Mammary epithelial cell (primary cell): ENCODE measurements at regions not wholly inside any gene's neighbourhood (a gene's known extent, or its start where the extent isn't known, plus 50 kb on each side); places are given as distances from the start of the nearest gene placed in this dataset.

ENCODE experiments used
- EZH2 ChIP-seq: IDR thresholded peaks from 2 replicates; pipeline ENCODE4 v1.6.1; 2012; ENCODE audit warnings: low read length, inconsistent platforms, borderline replicate concordance
- TF ChIP-seq, protein P1 (sequence below), 2 donors: IDR thresholded peaks in 1 of 2; conservative IDR thresholded peaks in 1 of 2; 2 replicates each; pipeline ENCODE4 v1.5.1; 2011 to 2012; ENCODE audit warnings: inconsistent platforms in 2 of 2, low read length in 2 of 2, mild to moderate bottlenecking in 2 of 2, control low read depth in 1 of 2, low read depth in 1 of 2; ENCODE audit not compliant: insufficient read depth in 1 of 2; ENCODE audit errors: extremely low read depth in 1 of 2

DNA sequence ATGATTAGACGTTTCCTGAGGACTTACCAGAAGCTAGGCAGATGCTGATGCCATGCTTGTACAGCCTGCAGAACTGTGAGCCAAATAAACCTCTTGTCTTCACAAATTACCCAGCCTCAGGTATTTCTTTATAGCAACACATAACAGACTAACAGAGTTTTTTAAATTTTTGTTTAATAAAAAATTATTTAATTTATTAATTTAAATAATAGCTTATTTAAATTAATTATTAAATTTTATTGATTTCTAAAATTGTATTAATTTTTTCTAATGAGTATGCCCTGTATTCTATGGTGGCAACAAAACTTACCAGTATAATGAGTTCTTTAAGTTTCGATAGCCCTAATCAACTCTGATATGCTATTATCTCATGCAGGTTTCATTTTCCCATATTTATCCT lies 259.8 kb downstream of the IKZF2 start:
- TF ChIP-seq EZH2, result no peak
- TF ChIP-seq, protein P1, sequence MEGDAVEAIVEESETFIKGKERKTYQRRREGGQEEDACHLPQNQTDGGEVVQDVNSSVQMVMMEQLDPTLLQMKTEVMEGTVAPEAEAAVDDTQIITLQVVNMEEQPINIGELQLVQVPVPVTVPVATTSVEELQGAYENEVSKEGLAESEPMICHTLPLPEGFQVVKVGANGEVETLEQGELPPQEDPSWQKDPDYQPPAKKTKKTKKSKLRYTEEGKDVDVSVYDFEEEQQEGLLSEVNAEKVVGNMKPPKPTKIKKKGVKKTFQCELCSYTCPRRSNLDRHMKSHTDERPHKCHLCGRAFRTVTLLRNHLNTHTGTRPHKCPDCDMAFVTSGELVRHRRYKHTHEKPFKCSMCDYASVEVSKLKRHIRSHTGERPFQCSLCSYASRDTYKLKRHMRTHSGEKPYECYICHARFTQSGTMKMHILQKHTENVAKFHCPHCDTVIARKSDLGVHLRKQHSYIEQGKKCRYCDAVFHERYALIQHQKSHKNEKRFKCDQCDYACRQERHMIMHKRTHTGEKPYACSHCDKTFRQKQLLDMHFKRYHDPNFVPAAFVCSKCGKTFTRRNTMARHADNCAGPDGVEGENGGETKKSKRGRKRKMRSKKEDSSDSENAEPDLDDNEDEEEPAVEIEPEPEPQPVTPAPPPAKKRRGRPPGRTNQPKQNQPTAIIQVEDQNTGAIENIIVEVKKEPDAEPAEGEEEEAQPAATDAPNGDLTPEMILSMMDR (conservative IDR thresholded peaks at IDR 0.05 in 1 of 2, IDR thresholded peaks at IDR 0.05 in 1 of 2; ENCODE audit: extremely low read depth in 1 of 2, insufficient read depth in 1 of 2, low read depth in 1 of 2, low read length in 2 of 2), result no peak
